Spleen (tissue), 11 donors: ENCODE measurements at regions not wholly inside any gene's neighbourhood (a gene's known extent, or its start where the extent isn't known, plus 50 kb on each side); places are given as distances from the start of the nearest gene placed in this dataset.

Source experiments
- DNase-seq: peaks from one replicate; pipeline ENCODE4 v3.0.0-alpha.2; 2020
- H3K27ac ChIP-seq, 8 donors: fragments of 200-600 bp; sonication (generic) in 7 of 8; 1 replicate in 4 of 8; 2 replicates in 4 of 8; pipeline versions ENCODE4 v1.5.0 to v1.8.0; 2016 to 2021; ENCODE audit warnings: inconsistent platforms in 4 of 8, mild to moderate bottlenecking in 4 of 8, moderate library complexity in 1 of 8
- H3K27me3 ChIP-seq, 7 donors: fragments of 200-600 bp; sonication (generic) in 6 of 7; replicated peaks in 1 of 7; 1 replicate in 4 of 7; 2 replicates in 3 of 7; pipeline versions ENCODE4 v1.5.0 to v1.8.0; 2016 to 2021; ENCODE audit warnings: inconsistent platforms in 3 of 7, mild to moderate bottlenecking in 1 of 7
- H3K36me3 ChIP-seq, 6 donors: fragments of 200-600 bp; sonication (generic) in 5 of 6; 1 replicate in 4 of 6; 2 replicates in 2 of 6; pipeline versions ENCODE4 v1.5.0 to v1.8.0; 2016 to 2021; ENCODE audit warnings: inconsistent platforms in 2 of 6
- H3K4me1 ChIP-seq, 6 donors: fragments of 200-600 bp; sonication (generic) in 5 of 6; 1 replicate in 3 of 6; 2 replicates in 3 of 6; pipeline versions ENCODE4 v1.5.0 to v1.8.0; 2016 to 2021; ENCODE audit warnings: inconsistent platforms in 3 of 6
- H3K4me3 ChIP-seq, 8 donors: fragments of 200-600 bp; sonication (generic) in 7 of 8; 1 replicate in 4 of 8; 2 replicates in 4 of 8; pipeline versions ENCODE4 v1.5.0 to v1.8.0; 2016 to 2021; ENCODE audit warnings: inconsistent platforms in 4 of 8, mild to moderate bottlenecking in 4 of 8, moderate library complexity in 2 of 8
- H3K9me3 ChIP-seq, 8 donors: fragments of 200-600 bp; sonication (generic) in 7 of 8; 1 replicate in 4 of 8; 2 replicates in 4 of 8; pipeline versions ENCODE4 v1.5.0 to v1.8.0; 2016 to 2021; ENCODE audit warnings: inconsistent platforms in 4 of 8
- POLR2A ChIP-seq, 3 donors: fragments of 450-650 bp; IDR thresholded peaks; one replicate each; pipeline ENCODE4 v1.5.1; 2017; ENCODE audit warnings: antibody characterized with exemption in 3 of 3, mild to moderate bottlenecking in 1 of 3
- POLR2AphosphoS5 ChIP-seq, 3 donors: sonication (generic); formaldehyde crosslinking; IDR thresholded peaks; one replicate each; pipeline ENCODE4 v1.5.1; 2017; ENCODE audit warnings: antibody characterized with exemption in 3 of 3
- WGBS, 5 donors: extraction: QIAGEN DNeasy Blood & Tissue Kit in 3 of 5; methylation state at CpG; one replicate each; pipeline versions ENCODE4 v1.1.5 to v1.1.7; 2013 to 2018; 5-methylcytosine and 5-hydroxymethylcytosine counted together
- intact Hi-C: fragments of 100-400 bp; cut with DNase I; formaldehyde crosslinking; loops from one replicate; pipeline ENCODE4 v1.15.0; 2023; ENCODE audit warnings: low total_unique reads
- TF ChIP-seq, protein P1 (sequence below), 11 experiments: fragments of 200-600 bp in 7 of 11; fragments of 450-650 bp in 4 of 11; sonication (generic) in 4 of 11; IDR thresholded peaks in 8 of 11; conservative IDR thresholded peaks in 3 of 11; 1 replicate in 7 of 11; 2 replicates in 4 of 11; pipeline versions ENCODE4 v1.4.0 to v1.8.0; 2016 to 2021; ENCODE audit warnings: antibody characterized with exemption in 11 of 11, inconsistent platforms in 4 of 11, mild to moderate bottlenecking in 1 of 11
- donor health status: healthy with polysubstance abuse.
- donor health status: DM: no; HTN: no; CAD: no; lungs with moderate emphysema.
- donor health status: DM: no; HTN: no; CAD: no.
- donor health status: Bipolar disorder and iron deficiency.
- donor health status: healthy.
- donor health status: DM: no; HTN: no; CAD: no.
- donor health status: DM: yes; HTN: yes; CAD: no.

DNA sequence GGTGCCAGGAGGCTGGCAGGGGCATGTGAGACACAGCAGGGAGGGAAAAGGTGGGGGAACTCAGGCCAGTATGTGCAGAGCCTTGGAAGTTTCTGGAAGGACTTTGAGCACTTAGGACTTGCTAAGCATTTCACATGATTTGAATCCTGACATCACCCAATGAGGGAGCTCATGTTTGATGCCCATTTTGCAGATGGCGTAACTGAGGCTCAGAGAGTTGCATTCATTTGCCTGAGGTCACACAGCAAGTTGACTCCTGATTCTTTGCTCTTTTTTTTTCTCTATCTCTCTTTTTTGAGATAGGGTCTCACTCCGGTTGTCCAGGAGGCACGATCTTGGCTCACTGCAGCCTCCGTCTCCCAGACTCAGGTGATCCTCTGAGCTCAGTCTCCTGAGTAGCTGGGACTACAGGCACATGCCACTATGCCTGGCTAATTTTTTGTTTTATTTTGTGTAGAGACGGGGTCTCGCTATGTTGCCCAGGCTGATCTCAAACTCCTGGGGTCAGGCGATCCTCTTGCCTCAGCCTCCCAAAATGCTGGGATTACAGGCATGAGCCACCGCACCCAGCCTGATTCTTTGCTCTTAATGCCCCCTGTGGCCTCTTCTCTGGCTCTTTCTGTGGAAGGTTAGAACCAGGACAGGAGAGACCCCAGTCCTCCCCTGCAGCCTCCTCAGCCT lies 246.1 kb downstream of the RBM19 start:
- 89 to 96% (median 92%) methylated on average over 8 of the region's 8 CpGs for WGBS, 5 donors
- Histone ChIP-seq H3K27ac (no peak overlapping the region), H3K27me3 (peaks cover 0 to 58% (median 0%) of the 10 kb centered on the region in 7 donors), H3K9me3 (peaks cover 0 to 4% (median 0%) of the 10 kb centered on the region in 8 donors), H3K36me3 (no peaks in the 10 kb centered on the region), H3K4me1 (no peaks in the 10 kb centered on the region), H3K4me3 (no peak overlapping the region)
- DNase-seq, result no peak
- TF ChIP-seq POLR2A (IDR thresholded peaks at IDR 0.05) (no peak), POLR2AphosphoS5 (IDR thresholded peaks at IDR 0.05) (no peak)
- TF ChIP-seq, protein P1, sequence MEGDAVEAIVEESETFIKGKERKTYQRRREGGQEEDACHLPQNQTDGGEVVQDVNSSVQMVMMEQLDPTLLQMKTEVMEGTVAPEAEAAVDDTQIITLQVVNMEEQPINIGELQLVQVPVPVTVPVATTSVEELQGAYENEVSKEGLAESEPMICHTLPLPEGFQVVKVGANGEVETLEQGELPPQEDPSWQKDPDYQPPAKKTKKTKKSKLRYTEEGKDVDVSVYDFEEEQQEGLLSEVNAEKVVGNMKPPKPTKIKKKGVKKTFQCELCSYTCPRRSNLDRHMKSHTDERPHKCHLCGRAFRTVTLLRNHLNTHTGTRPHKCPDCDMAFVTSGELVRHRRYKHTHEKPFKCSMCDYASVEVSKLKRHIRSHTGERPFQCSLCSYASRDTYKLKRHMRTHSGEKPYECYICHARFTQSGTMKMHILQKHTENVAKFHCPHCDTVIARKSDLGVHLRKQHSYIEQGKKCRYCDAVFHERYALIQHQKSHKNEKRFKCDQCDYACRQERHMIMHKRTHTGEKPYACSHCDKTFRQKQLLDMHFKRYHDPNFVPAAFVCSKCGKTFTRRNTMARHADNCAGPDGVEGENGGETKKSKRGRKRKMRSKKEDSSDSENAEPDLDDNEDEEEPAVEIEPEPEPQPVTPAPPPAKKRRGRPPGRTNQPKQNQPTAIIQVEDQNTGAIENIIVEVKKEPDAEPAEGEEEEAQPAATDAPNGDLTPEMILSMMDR (IDR thresholded peaks at IDR 0.05 in 8 of 11, conservative IDR thresholded peaks at IDR 0.05 in 3 of 11), result no peak
- intact Hi-C loops, result no loop called here

DNA sequence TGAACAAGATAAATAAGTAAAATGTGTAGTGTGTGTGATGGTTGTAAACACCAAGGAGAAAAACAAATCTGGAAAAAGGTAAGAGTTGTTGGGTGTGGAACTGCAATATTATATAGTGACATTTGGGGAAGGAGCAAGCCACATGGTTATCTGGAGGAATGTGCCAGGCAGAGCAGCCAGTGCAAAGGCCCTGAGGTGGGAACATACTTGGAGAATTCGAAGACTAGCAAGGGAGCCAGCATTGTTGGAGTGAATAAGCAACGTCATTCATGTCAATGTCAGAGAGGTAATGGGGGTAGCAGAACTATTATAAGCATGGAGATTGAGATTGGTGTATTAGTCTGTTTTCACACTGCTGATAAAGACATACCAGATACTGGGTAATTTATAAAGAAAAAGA lies 241.5 kb upstream of the LHX5 start:
- intact Hi-C loops, result no loop called here
- DNase-seq, result no peak
- H3K27me3 ChIP-seq, result peaks cover 0 to 27% (median 0%) of the 10 kb centered on the region in 7 donors
- 73 to 86% (median 81%) methylated on average over 2 of the region's 2 CpGs for WGBS, 5 donors
- no peaks in the 10 kb centered on the region for H3K36me3 ChIP-seq
- TF ChIP-seq, protein P1 (IDR thresholded peaks at IDR 0.05 in 8 of 11, conservative IDR thresholded peaks at IDR 0.05 in 3 of 11), result no peak
- TF ChIP-seq POLR2AphosphoS5 (IDR thresholded peaks at IDR 0.05) (no peak), POLR2A (IDR thresholded peaks at IDR 0.05) (no peak)
- peaks cover 0 to 17% (median 6%) of the 10 kb centered on the region in 8 donors for H3K9me3 ChIP-seq
- no peak overlapping the region for H3K4me3 ChIP-seq
- no peak overlapping the region for H3K27ac ChIP-seq
- H3K4me1 ChIP-seq, result no peaks in the 10 kb centered on the region

DNA sequence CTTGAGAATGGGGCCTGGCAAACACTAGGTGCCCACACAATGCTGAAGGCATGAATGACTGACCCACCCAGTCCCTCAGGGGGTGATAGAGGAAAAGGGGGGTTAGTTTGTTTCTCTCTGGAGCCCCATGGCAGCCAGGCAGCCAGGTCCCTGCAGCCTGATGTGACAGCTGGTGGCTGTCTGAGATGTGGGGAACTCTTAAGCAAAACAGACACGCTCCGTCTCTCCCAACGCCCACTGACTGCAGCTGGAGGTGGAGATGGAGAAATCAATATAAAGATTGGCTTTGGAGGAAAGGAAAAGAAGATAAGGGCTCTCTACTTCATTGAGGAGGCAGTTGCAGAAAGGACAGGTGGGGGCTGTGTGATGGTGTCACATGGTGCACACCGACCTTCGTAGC lies 240.8 kb upstream of the LHX5 start:
- Histone ChIP-seq H3K36me3 (no peaks in the 10 kb centered on the region), H3K4me3 (no peak overlapping the region), H3K4me1 (no peaks in the 10 kb centered on the region), H3K27me3 (peaks cover 0 to 27% (median 0%) of the 10 kb centered on the region in 7 donors), H3K9me3 (peaks cover 0 to 17% (median 6%) of the 10 kb centered on the region in 8 donors), H3K27ac (no peak overlapping the region)
- 70 to 88% (median 84%) methylated on average over 5 of the region's 5 CpGs for whole genome bisulfite sequencing, 5 donors
- no peak for DNase-seq
- TF ChIP-seq, protein P1 (IDR thresholded peaks at IDR 0.05 in 8 of 11, conservative IDR thresholded peaks at IDR 0.05 in 3 of 11), result no peak
- TF ChIP-seq POLR2A (IDR thresholded peaks at IDR 0.05) (no peak), POLR2AphosphoS5 (IDR thresholded peaks at IDR 0.05) (no peak)
- intact Hi-C loops, result no loop called here

DNA sequence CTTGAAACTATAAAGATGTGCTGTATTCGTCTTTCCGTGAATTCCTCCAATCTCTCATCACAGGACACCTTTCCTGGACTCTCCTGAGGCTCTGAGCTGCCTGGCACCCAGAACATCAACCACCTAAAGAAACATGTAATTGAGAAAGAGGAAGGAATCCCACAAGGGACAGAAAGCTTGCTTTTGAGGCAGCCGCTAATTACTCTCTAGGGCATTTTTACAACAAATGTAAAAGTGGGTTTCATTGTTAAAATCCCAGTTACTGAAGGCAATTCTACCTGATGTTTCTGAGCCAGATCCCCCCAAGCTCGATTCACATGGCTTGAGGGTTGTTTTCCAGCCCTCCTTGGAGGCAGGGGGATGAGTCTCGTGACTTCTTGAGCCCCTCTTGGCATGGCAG lies 238.5 kb upstream of the LHX5 start:
- peaks cover 0 to 35% (median 0%) of the 10 kb centered on the region in 7 donors for H3K27me3 ChIP-seq
- DNase-seq, result no peak

More for the DNA sequence above, 238.5 kb upstream of the LHX5 start:
- H3K4me1 ChIP-seq, result no peaks in the 10 kb centered on the region
- TF ChIP-seq, protein P1 (IDR thresholded peaks at IDR 0.05 in 8 of 11, conservative IDR thresholded peaks at IDR 0.05 in 3 of 11), result no peak
- TF ChIP-seq POLR2A (IDR thresholded peaks at IDR 0.05) (no peak), POLR2AphosphoS5 (IDR thresholded peaks at IDR 0.05) (no peak)
- no peaks in the 10 kb centered on the region for H3K36me3 ChIP-seq
- intact Hi-C loops, result no loop called here
- peaks cover 0 to 16% (median 6%) of the 10 kb centered on the region in 8 donors for H3K9me3 ChIP-seq
- no peak overlapping the region for H3K4me3 ChIP-seq
- H3K27ac ChIP-seq, result no peak overlapping the region
- 66 to 84% (median 72%) methylated on average over 5 of the region's 5 CpGs for WGBS, 5 donors
